H1 (cell line): ENCODE measurements at regions not wholly inside any gene's neighbourhood (a gene's known extent, or its start where the extent isn't known, plus 50 kb on each side); places are given as distances from the start of the nearest gene placed in this dataset.

ENCODE experiments used
- ATF3 ChIP-seq: IDR thresholded peaks from 2 replicates; pipeline ENCODE4 v1.6.1; 2011; ENCODE audit warnings: low read depth, mild to moderate bottlenecking, low read length; ENCODE audit not compliant: insufficient read depth
- CBX5 ChIP-seq: fragments of 300-800, 300-1000 bp; sonication (generic); IDR thresholded peaks from 2 replicates; pipeline ENCODE4 v1.7.1; 2016; ENCODE audit warnings: antibody characterized with exemption, low read length, low read depth
- POU5F1 ChIP-seq: IDR thresholded peaks from 2 replicates; pipeline ENCODE4 v1.6.1; 2011; ENCODE audit warnings: low read depth, mild to moderate bottlenecking, low read length, moderate library complexity
- SP2 ChIP-seq: IDR thresholded peaks from 2 replicates; pipeline ENCODE4 v1.6.1; 2012; ENCODE audit warnings: mild to moderate bottlenecking, low read length, inconsistent platforms
- TEAD4 ChIP-seq: IDR thresholded peaks from 2 replicates; pipeline ENCODE4 v1.6.1; 2012; ENCODE audit warnings: low read depth, low read length, inconsistent platforms, mixed read lengths
- USF2 ChIP-seq: IDR thresholded peaks from 2 replicates; pipeline ENCODE4 v1.6.1; 2011; ENCODE audit warnings: low read length, improper control_type of control experiment

GRCh38 chr3:81320862-81321261, 440.6 kb downstream of the GBE1 start (continued):
- no peak for TF ChIP-seq CBX5
- no peak for TF ChIP-seq SP2
- no peak for TF ChIP-seq TEAD4
- no peak for TF ChIP-seq POU5F1
- no peak for TF ChIP-seq ATF3
- TF ChIP-seq USF2, result no peak
- TF ChIP-seq, all 59 proteins: peak for 0
